ENCODE measurements at regions not wholly inside any gene's neighbourhood (a gene's known extent, or its start where the extent isn't known, plus 50 kb on each side); places are given as distances from the start of the nearest gene placed in this dataset.
A peak's percentile ranks its signal among the peaks of the same experiment; 100 is the strongest.

DNA sequence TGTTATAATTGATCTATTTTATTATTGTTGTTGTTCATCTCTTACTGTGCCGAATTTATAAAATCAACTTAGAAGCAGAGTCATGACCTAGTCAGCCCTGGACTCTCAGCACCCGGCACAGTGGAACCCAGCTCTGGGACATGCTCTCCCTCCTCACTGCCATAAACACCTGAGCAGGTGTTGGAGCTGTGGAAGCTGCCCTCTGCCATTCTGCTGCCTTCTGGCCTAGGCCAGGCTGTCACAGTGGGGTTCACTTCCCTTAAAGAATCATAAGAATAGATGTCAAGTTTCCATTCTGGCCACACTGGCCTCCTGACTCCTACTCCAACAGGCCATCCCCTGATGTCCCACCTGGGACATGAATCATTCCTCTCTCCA is 192.2 kb downstream of the ZFP36L2 start:
- no peak for DNase-seq

GRCh38 chr2:43033466-43034241 is 192.8 kb downstream of the ZFP36L2 start:
- DNase-seq, result no peak

- no peak for DNase-seq
Measured at GRCh38 chr2:43033016-43033270, 193.5 kb downstream of the ZFP36L2 start.

DNA sequence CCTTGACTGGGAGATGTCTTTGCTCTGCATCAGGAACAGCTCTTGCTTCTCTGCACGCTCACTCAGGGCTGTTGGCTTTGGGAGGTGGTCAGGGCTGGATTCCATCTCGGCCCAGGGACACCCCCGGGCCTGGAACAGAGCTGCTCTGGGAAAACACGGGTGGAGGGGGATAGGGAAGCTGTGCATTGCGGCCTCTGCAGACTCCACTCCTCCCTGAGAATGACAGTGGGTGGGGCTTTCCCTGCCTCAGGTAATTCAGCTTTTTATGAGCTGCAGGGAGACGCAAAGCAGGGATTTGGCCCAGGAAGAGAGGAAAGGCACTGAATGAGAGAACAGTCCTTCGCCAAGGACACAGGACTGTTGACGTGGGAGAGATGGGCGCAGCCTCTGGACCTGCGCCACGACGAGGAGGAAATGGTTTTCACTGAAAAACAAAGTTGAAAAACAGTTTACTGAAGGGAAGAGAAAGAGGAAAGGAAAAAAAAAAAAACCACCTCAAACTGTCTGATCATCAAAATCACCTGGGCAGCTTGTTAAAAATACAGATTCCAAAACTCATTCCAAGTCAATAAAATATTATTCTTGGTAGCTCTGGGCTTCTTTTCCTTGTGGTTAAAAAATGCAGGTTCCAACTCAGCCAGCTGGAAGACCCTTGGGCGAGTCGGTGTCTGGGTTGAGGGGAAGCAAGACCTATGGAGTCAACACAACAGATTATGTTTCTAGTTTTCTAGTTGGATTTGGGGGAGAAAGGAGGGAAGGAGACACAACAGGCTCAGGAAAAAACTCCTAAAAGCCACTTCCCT is 194.0 kb downstream of the ZFP36L2 start:
- DNase-seq, result peak; percentile 83

GRCh38 chr2:43031471-43032212 is 194.8 kb downstream of the ZFP36L2 start:
- no peak for DNase-seq

DNA sequence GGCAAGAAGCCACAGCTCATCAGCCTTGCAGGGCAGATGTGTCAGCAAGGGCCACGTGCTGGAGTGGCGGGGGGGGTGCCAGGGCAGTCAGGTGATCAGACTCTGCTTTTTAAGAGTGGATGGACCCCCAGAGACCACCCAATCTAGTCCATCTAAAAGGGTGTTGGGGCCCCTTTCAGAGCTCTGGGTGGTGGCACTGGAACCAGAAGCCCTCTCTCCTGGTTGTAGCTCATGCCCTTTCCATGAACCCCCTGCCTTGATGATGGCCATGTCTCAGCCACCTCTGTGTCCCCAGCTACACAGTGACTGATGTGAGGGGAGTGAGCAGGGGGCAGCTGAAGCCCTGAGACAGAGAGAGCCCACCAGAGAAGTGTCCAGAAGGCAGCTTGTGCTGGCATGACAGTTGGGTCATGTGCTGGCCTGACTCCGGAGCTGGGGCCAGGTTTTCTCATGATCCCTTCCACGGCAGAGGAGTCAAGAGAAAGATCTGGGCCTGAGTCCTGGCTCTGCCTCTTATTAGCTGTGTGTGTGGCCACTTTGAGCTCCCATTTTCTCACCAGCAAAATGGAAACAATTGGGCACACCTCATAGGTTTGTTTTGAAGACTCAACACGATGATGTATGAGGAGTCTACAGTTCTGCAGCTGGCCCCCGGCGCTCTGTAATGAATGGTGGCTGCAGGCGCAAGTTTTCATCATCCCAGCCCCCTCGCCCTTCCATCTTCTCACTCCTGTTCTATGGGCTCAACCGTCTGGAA is 195.7 kb downstream of the ZFP36L2 start:
- DNase-seq, result no peak

DNA sequence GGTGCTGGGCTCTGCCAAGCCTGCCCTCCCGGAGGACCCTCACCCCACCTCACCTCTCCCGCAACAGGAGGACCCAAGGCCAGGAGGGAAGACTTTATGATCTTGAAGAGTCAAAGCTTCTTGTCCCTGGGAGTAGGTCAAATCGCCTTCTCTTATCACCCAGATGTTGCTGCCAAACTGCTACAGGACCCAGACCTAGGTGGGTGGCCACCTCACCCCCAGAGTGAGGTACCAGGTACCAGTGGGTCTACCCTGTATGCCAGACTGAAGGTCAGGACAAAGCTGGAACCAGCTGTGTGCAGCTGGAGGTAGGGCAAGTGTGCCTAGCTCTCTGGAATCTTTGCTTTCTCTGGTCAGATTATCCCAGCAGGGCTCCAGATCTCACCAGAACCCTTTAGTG is 197.2 kb downstream of the ZFP36L2 start:
- no peak for DNase-seq

DNA sequence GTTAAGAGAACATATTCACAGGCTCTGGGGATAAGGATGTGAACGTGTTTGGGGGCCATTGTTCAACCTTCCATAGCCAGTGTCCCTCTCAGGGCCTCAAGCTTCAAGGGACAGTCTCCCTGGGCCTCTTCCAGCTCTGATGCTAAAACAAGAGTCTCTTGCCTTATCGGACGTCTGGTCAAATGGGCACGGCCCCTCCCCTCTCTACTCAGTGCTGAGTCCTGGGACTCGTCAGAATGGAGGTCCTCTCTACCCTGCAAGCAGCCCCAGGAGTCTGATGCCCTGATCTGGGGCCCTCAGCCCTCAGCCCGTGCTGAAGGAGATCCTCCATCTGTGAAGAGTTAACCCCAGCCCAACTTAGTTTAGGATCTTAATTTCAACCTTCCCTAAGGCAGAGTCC is 198.2 kb downstream of the ZFP36L2 start:
- DNase-seq, result no peak

DNA sequence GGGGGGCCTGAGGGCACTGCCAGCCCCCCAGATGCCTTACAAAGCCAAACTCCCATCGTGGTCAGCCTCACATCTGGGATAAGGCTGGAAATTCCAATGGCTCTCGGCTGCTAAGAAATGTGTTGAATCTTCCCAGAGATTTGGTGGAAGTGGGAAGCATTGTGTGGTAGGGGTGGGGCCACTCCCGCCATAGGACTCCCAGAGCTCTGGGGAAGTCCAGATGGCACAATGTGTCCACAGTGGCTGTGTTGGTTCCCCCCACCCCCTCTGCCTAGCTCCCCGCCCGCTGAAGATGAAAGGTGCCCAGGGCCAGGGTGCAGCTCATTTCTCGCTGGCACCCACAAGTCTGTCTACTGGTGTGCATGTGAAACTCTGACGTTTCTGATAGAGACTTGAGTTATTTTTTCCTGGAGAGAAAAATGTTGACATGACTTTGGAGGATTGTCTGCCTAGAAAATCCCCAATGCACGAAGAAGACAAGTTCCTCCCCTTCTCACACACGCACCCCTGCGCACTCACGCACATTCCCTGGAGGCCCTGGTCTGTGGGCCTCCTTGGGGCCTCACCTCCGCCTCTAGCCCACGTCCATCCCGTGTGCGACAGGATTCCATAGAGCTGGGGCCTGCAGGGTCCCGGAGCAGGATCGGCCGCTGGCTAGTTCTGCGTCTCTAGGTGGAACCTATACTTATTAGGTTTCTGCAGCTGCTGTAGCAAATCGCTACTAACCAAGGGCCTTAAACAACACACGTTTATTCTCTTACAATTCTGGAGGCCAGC is 199.1 kb downstream of the ZFP36L2 start:
- no peak for DNase-seq

GRCh38 chr2:43026426-43027096 is 199.8 kb downstream of the ZFP36L2 start:
- DNase-seq, result no peak

DNA sequence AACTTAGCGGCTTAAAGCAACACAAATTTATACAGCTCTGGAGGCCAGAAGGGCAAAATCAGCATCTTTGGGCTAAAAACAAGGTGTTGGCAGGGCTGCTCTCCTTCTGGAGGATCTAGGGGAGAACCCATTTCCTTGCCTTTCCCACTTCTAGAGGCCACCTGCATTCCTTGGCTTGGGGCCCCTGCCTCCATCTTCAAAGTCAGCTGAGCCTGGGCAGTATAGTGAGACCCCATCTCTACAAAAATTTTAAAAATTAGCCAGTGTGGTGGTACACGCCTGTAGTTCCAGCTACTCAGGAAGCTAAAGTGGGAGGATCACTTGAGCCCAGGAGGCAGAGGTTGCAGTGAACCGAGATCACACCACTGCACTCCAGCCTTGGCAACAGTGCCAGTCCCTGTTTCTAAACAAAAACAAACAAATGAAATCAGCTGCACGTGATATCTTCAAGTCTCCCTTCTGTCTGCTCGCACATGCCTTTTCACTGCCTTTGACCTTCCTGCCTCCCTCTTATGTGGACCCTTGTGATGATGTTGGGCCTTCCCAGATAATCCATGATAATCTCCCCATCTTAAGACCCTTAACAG is 200.6 kb downstream of the ZFP36L2 start:
- no peak for DNase-seq

- DNase-seq, result no peak
Measured at GRCh38 chr2:43024515-43025011, 201.8 kb downstream of the ZFP36L2 start.

- DNase-seq, result no peak
Measured at GRCh38 chr2:43023791-43024514, 202.5 kb downstream of the ZFP36L2 start.

DNA sequence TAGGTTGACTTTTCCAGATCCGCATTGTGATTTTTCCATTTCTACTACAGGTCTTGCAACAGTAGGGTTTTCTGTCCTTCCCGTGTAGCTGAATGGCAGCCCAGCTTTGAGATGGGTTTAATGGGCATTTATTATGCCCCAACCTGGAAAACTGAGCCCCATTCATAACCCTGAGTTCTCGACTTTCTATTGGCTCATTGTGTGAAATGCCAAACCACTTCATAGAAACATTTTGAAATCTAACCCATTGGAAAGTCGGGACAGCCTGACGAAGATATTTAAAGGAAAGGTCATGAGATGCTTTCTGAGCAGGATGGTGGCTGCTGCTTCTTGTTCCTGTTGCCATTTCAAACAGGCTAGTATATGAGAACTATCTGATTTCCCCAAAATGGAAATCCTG is 203.5 kb downstream of the ZFP36L2 start:
- DNase-seq, result no peak

DNA sequence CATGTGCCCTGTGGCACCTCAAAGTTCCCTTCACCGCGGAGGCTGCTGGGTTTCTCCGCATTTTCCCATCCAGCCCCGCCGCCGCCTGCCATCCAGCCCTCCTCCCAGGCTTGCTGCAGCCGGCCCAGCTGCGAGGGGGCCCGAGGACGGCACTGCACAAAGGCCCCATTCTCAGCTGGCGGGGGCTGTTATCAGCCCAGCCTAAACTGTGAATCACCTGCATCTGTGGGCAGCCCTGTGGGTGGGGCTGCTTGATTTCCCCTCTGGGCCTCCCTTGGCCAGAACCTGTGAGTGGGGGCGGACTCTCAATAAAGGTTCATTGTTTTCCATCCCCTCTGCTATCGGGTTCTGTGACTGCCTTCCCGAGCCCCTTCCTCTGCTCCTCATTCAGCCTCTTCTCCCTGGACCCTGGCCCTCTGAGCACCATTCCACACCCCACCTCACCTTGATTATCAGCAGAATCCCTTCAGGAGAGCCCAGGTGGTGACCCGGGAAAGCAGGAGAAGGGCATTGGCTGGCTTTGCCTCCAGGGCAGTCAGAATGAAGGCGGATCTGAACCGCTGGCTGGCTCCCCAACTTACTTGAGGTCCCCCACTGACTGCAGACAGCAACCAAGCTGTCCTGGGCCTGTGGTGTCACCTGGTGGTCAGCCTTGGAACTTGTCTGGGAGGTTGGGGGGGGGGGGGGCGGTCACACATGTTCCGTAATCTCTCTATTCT is 204.5 kb downstream of the ZFP36L2 start:
- DNase-seq, result no peak

- DNase-seq, result no peak
Measured at GRCh38 chr2:43020990-43021669, 205.3 kb downstream of the ZFP36L2 start.

DNA sequence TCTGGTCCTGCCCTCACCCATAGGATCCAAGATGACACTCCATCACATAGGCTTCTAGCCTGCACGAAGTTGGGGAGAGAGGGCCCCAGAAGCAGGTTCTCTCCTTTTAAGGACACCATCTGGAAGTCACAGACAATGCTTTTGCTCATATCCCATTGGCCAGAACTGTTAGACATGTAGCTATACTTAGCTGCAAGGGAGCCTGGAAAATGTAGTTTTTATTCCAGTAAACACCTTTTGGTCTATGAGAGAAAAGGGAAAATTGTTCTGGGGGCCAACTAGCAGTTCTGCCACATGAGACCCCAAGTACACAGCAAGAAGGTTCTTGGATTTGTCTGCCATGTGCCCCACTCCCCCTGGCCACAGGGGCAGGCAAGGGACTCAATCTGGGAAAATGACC is 206.1 kb downstream of the ZFP36L2 start:
- no peak for DNase-seq

DNA sequence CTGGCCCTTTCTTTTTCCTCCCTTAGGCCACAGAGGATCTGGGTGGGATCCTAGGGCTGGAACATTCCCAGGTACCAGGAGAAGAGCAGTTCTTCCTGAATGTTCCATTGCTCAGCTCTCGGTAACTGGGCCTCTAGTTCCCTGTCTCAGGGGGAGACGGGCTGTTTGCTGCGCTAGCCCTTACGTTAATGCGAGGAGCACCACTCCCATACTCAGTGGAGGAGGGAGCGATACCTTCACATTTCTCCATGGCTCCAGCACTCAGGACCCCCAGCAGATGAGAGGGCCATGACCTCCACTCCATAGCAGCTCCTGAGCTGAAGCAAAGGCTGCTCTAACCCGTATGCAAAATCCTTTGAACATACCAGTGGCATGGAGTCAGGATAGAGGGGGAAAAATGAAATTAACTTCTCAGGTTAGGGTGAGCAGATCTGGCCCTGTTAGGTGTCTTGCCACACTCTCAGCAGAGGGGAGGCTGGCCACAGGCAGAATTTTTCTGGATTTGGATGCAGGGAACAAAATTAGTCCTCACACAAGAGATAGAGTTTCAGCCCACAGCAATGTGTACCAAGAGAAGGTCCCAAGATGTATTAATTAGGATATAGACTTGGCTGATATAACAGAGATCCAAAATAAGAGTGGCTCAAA is 206.7 kb downstream of the ZFP36L2 start:
- DNase-seq, result no peak

All from muscle of arm (tissue), 1 donor.